Left ventricle myocardium superior (tissue), 1 donor: ENCODE measurements at regions not wholly inside any gene's neighbourhood (a gene's known extent, or its start where the extent isn't known, plus 50 kb on each side); places are given as distances from the start of the nearest gene placed in this dataset.

Source experiments
- ATAC-seq: fragments of 200-7000 bp; cut with Tn5 transposase; one replicate; pipeline ENCODE4 v1.9.1; 2020; ENCODE audit warnings: mild to moderate bottlenecking, moderate library complexity
- DNase-seq: peaks from one replicate; pipeline ENCODE4 v3.0.0-alpha.2; 2020
- intact Hi-C: fragments of 100-400 bp; cut with micrococcal nuclease; formaldehyde crosslinking; loops from one replicate; pipeline ENCODE4 v1.11.0; 2022
- donor health status: DM: no; HTN: yes; CAD: no; lungs with severe emphysema.

DNA sequence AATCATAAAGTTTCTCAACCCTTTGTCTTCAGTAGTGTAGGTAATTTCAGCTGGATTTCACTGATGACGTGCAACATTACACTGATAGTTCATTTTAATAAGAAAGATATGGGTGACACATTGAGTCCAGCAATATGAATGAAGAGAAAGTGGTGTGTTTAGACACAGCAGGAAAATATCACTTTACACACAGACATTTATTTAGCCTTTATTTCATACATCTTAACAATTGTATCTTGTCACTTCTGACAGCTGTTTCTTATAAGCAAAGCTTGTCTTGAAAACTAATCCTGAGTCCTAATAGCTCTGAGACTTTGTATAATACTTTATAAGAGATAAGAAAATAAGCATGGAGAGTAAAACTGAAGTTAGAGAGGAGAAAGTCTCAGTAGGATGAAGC is 720.5 kb upstream of the NUDT12 start:
- DNase-seq (no peak), ATAC-seq (no peak)
- intact Hi-C loops, result no loop called here

DNA sequence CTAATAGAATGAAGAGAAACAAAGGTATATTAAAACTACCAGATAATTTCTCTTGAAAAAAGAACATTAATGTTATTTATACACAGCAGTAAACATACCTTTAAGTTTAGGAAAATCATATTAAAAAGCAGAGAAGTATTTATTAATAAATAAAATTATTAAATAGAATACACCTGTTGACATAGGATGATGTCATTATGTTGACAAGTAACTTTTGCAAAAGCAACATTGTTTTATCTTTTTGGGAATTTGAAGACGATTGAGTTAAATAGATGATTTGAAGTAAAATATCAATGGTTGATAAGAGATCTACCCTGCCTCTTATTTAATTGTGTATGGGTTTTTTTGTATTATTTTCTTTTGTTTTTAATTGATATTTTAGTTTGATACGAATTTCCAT is 711.1 kb upstream of the NUDT12 start:
- ATAC-seq, result no peak
- intact Hi-C loops, result no loop called here

DNA sequence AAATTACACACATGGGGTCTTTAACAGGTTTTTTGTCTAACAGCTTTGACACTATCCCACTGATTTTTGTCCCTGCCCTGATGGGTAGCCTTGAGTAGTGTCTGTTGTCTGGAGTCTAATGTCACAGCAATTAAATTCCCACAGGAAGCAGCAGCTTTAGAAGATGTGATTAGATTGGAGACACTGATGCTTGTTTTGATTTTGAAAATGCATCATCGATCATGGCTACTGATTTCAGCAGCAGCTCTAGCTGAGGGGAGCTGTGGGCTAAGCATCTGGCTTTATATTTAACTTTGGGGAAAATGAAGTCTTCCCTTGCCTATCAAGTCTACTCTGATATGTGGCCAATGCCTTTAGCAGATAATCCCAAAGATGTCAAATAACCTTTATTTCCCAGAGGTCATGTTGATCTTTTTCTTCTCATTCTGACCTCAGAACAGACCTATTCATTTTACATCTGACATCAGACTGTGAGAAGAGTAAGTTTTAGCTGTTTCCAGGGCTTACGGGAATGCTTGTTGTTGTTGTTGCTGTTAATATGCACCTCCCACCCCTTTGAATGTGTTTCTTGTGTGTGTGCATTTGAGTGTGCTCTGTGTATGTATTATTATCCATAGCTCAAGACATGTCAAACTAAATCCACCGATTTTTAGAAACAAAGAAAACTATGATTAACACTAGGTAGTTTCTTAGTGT is 704.9 kb upstream of the NUDT12 start:
- DNase-seq (no peak), ATAC-seq (no peak)
- intact Hi-C loops, result no loop called here

More for the DNA sequence above, 711.1 kb upstream of the NUDT12 start:
- DNase-seq, result no peak

DNA sequence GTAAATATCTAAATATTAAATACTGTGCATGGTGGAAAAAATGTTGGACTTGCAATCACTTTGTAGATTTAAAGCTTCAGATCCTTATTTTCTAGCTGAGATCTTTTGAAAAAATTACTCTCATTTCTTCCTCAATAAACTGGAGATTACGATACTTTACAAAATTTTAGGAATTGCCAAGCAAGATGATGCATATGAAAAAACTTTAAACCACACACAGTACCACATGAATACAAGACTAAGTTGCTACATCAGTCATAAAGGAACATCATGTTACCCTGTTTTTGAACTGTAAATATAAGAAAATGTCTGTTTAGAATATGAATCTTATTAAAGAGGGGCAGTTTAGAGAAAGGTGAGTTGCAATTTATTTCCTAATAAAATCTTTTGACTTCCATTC is 703.6 kb upstream of the NUDT12 start:
- intact Hi-C loops, result no loop called here
- no peak for ATAC-seq
- no peak for DNase-seq

DNA sequence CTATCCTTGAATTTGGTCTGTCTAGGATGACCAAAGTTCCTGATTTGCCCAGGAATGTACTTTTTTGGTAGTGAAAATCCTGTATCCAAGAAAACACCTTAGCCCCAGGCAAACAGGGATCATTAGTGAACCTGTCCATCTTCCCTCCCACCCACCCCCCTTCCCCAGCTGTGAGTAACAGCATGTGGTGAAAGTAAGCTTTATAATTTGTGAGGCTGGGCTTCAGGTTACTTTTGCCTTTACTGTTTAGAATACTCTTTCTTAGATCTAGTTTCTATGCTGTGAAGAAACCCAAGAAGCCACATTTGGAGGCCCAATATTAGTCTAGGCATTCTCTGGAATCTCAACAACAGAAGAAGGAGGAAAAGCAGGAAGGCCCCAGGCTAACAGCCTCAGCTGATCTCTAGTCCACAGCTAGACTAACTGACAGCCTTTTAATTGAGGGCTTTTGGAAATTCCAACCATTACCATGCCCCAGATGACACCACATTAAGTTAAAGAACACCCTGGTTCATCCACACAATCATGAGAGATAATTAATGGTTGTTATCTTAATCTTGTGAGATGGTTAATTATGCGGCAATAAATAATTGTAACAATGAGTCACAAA is 703.0 kb upstream of the NUDT12 start:
- intact Hi-C loops, result no loop called here
- no peak for DNase-seq
- no peak for ATAC-seq

DNA sequence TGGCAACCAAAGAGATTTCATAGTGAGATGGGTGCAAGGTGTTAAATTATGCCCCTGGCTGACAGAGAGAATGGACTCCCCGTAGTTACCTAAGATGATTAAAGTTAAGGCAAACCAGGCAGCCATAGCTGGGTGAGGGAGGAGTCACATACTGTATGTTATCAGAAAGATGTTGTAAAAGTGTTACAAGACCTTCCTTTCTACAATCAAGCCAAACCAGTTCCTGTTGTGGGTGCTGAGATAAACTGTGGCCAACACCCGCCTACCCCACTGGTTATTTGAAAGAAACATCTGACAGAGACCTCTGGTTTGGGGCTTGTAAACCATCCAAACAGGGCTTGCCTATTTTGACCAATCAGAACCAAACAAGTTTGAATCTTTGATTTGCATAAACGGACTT is 684.7 kb upstream of the NUDT12 start:
- ATAC-seq (no peak), DNase-seq (no peak)
- intact Hi-C loops, result no loop called here

DNA sequence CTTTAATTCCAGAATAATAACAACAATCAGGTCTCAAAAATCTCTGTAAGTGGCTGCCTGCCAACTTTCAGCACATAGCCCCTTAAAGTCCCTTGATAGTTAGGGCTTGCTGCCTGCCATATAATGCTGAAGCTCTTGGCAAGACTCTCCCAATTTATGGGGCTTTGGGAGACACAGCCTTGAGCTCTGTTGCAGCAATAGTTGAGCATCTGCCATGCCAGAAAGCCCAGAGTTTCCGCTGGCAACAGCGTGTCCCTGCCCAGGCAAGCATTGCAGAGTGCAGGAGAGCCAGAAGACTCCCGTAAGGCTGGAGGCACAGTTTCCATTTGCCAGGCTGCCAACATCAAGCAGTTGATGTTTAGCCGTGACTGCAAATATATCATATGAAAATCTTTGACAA is 678.5 kb upstream of the NUDT12 start:
- ATAC-seq, result no peak
- intact Hi-C loops, result no loop called here
- DNase-seq, result no peak

DNA sequence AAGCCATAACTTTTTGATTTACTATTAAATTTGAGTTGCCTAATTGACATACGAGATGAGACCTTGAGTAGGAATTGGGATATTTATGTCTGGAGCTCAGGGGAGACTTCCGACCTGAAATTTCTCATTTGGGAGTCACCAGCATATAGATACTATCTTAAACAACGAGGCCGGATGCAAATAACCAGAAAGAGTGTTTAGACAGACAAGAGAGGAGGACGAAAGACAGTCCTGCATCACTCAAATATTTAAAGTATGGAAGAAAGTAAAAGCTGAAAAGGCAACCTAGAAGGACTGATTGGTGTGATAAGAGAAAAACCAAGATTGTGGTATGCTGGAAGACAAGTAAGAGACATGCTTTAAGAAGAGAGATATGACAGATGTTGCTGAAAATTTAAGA is 675.0 kb upstream of the NUDT12 start:
- ATAC-seq, result no peak
- DNase-seq, result no peak
- intact Hi-C loops, result no loop called here

DNA sequence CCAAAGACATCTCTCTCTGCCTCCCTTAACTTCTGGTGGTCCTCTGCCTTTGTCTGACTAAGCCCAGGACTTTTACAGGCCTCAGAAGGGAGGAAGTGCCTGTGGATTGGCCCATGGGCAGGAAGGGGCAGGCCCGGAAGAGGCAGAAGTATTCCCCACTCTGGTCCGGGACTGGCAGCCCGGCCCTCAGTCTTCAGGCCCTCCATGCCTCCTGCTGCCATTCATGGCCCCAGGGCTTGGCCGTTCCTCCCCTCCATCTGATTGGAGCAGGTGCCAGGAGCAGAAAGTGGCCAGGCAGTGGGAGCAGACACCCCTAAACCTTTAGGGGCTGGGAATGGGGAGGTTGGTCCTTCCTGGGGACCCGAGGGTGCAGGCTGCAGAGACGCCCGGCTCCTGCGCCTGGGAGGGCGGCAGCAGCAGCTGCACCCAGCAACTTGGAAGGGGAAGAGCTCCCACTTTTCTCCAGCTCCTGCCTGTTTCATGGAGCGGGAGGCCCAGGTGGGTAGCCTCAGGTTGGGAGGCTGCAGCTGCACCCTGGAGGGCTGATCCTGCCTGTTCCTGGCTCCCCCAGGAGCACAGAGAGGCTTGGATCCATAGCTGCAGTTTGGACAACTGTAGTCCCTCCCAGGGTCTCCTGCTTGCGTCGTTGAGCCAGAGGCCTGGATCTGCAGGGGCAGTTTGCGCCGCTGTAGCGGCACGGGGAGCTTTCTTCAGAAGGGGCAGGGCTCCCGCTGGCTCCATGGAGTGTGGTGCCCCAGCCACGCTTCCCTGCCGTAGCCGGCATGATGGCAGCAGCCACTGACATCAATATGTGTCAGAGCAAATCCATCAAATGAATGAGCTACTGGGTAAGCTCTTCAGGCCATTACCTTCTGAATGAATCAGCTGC is 661.5 kb upstream of the NUDT12 start:
- DNase-seq, result no peak
- no peak for ATAC-seq
- intact Hi-C loops, result no loop called here

DNA sequence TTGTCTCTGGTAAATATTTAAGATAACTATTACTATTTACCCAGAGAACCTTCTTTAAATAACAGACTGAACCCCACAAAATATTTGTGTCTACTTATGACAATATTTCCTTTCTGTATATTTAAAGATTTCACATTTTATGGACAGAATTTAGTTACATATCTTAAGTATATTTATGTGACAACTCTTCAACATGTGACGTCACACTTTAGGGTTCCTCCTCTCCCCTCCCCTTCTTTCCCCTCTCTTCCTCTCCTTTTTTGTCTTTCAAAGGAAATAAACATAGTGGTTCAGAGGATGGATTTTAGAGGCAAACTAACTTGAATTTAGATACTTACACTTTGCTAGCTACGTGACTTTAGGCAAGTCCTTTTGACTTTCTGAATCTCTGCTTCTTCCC is 655.6 kb upstream of the NUDT12 start:
- DNase-seq, result no peak
- intact Hi-C loops, result no loop called here
- ATAC-seq, result no peak

DNA sequence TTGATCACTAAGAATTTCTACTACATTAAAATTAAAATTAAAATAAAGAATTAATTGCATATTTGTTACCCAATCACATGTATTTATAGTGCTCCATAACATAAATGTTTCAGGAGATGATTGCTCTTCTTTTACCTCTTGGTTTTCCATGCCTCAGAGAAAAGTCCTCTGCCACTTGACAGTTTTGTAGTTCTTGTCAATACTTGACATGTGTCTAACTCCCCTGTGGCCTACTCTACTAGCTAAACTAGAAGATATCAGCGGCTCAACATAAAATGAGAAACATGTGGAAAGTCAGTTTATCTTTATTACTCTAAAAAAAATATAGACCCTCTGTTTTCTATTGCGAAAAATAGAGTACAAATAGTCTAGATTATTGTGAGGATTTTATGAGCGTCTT is 650.6 kb upstream of the NUDT12 start:
- intact Hi-C loops, result no loop called here
- DNase-seq, result no peak
- no peak for ATAC-seq

DNA sequence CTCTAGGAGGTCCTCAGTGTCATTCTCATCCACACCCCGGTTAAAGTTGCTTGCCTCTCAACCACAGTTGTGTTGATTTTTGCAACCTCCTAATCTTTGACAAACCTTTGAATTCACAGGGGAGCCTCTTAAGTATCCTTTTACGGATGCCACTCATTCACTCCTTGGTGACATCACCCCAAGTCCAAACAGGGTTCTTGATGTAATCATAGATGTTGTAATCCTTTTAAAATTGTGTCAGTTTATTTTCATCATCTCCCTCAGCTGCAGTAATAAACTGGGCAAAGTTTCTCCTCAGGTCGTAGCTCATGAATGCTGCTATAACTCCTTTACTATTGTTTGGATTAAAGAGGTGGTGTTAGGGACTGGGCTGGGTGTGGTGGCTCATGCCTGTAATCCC is 637.2 kb upstream of the NUDT12 start:
- DNase-seq (no peak), ATAC-seq (no peak)

DNA sequence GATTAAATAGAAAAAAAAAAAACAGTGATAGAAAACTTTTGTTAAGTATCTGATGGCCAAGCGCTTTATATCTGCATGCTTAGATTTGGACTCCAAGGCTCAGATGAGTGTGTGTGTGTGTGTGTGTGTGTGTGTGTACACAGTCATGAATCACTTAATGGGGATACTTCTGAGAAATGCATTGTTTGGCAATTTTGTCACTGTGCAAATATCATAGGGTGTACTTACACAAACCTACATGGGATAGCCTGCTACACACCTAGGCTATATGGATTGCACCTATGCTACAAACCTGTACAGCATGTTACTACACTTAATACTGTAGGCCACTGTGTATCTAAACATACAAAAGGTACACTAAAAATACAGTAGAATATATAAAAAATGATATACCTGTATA is 635.6 kb upstream of the NUDT12 start:
- DNase-seq, result no peak
- no peak for ATAC-seq
- intact Hi-C loops, result no loop called here

More for the DNA sequence above, 637.2 kb upstream of the NUDT12 start:
- intact Hi-C loops, result no loop called here

DNA sequence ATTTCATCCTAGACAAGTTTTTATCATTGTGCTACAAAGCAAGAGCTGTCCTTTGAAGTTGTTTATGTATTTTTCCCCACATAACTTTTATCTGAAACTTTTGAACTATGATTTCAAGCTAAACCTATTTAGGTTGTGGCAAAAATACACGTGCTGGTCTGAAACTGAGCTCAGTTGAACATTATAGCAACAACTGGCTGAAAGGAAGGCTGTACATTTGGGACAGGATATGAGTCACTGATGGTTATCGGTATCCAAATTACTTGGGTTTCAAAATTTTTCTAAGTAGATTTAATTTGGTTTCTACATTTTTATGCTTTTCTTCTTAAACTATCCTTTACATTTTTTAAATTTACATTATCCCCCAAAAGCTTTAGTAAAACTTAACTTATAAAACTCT is 627.3 kb upstream of the NUDT12 start:
- ATAC-seq (no peak), DNase-seq (no peak)
- intact Hi-C loops, result no loop called here

DNA sequence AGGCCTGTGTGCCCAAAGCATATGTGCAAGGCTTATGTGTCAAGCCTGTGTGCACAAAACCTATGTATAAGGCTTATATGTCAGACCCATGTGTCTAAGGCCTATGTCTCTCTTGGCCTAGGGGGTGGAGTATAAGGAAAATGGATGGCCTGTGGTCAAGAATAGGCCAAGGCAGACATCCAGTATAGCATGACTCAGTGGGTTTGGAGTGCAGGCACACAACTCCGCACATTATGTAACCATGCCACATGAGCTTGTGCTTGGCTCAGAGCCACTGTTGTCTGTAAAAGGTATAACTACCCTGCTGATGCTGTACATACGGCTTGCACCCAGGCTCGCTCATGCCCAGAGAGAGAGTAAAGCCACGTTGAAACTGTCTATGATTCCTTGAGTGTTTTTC is 626.4 kb upstream of the NUDT12 start:
- ATAC-seq (no peak), DNase-seq (no peak)
- intact Hi-C loops, result no loop called here

DNA sequence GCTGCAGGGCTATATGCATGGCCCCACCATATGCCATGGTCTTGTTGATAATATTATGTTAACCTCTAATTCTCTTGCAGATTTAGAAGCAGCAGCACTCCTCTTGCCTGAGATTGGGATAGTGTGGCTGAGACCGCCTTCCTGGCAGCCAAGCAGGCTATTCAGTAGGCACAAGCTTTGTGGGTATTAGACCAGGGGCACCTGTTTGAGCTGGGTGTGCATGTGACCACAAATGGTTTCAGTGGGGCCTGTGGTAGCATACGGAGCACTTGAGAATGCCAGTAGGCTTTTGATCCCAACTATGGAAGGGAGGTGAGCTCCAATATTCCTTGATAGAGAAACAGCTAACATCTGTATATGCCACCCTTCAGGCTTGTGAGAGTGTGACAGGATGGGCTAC is 625.1 kb upstream of the NUDT12 start:
- ATAC-seq, result no peak
- intact Hi-C loops, result no loop called here
- no peak for DNase-seq

DNA sequence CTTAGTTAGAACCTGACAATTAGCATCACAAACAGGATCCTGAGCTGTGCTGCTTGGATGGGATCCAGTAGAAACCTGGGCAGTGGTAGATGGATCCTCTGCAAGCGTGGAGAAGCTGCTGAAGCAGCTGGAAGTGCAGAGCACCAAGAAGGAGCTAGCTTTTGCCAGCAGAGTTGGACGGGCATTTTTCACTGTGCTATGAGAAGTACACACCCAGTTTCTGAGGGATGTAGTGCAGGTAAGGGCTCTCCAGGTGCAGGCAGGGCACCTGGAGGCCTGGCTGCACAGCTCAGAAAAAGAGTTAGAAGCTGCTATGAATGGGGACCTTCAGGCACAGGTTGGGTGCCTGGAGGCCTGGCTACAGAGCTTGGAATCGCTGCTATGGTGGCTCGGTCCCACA is 623.9 kb upstream of the NUDT12 start:
- DNase-seq (no peak), ATAC-seq (no peak)
- intact Hi-C loops, result no loop called here

DNA sequence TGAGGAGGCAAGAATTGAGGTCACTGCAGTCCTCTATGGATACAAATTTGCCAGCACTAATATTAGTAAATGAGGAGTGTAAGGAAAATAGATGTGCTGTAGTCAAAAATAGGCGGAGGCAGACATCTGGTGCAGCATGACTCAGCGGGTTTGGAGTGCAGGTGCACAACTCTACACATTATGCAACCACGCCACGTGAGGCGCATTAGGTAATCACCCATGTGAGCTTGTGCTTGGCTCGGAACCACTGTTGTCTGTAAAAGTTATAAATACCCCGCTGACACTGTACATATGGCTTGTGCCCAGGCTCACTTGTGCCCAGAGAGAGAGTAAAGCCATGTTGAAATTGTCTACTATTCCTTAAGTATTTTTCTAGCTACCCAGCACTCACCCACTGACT is 623.5 kb upstream of the NUDT12 start:
- ATAC-seq, result peak; percentile 65
- DNase-seq, result no peak

DNA sequence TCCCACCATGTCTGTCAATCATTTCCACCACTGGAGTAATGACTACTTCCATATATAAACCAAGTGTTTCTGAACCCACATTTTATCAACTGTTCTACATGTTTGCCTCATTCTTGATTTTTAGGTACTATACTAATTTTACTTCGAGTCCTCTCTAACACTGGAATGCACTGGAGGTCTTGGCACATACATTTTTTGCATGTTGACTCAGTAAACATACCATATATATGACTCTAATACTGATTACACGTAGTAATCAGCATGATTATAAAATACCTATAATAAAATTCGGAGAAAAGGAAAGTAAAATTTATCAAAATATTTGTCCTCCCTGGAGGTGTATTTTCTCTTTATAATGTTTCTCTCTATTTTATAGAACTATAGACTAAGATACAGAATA is 621.7 kb upstream of the NUDT12 start:
- intact Hi-C loops, result no loop called here
- no peak for DNase-seq
- no peak for ATAC-seq

More for the DNA sequence above, 623.5 kb upstream of the NUDT12 start:
- intact Hi-C loops, result no loop called here

DNA sequence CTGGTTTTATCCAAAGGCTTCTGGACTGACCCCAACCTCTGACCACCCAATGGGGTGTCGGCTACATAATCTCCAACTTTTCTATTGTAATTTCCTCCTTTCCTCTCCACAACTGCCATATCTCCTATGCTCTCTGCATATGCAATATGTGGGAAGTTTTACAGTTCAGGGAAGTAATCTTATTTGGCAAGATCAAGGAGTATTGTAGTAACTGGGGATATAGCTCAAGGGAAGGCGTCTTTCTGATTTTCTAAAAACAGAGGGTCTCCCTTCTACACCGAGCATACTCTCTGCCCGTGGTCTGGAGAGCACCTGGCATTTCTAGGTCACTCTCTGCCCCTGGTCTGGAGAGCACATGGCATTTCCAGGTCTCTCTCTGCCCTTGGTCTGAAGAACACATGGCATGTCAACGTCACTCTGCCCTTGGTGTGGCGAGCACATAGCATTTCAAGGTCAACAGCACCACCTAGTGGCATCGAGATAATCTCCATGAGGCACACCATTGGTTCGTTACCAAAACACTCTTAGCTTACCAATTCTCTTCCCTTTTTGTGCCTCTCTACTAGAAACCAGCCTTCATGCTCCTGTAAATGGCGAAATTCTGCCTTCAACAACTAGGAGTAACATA is 616.4 kb upstream of the NUDT12 start:
- ATAC-seq (no peak), DNase-seq (no peak)
- intact Hi-C loops, result no loop called here
